Renal cortex interstitium (tissue), 11 donors: ENCODE measurements at regions not wholly inside any gene's neighbourhood (a gene's known extent, or its start where the extent isn't known, plus 50 kb on each side); places are given as distances from the start of the nearest gene placed in this dataset.

Experiments used
- DNase-seq, 11 donors: peaks; one replicate each; pipeline ENCODE4 v3.0.0-alpha.2; 2013; ENCODE audit warnings: low read depth in 9 of 11, low spot score in 4 of 11; ENCODE audit errors: extremely low read depth in 1 of 11

- no peak for DNase-seq
Observed at GRCh38 chr22:27111796-27112672, 454.6 kb downstream of the MIAT start.

- no peak for DNase-seq
Observed at GRCh38 chr22:27113211-27113635, 455.8 kb downstream of the MIAT start.

GRCh38 chr22:27113641-27114040 is 456.3 kb downstream of the MIAT start:
- no peak for DNase-seq

GRCh38 chr22:27114186-27114585 is 456.8 kb downstream of the MIAT start:
- no peak for DNase-seq

- no peak for DNase-seq
Observed at GRCh38 chr22:27115410-27115809, 458.0 kb downstream of the MIAT start.

GRCh38 chr22:27115816-27116256 is 458.4 kb downstream of the MIAT start:
- DNase-seq = no peak

GRCh38 chr22:27116312-27117086 is 459.1 kb downstream of the MIAT start:
- DNase-seq = no peak

- DNase-seq = no peak
Observed at GRCh38 chr22:27120036-27120435, 462.6 kb downstream of the MIAT start.

- DNase-seq = no peak
Observed at GRCh38 chr22:27122574-27122973, 465.2 kb downstream of the MIAT start.

- no peak for DNase-seq
Observed at GRCh38 chr22:27123880-27124279, 466.5 kb downstream of the MIAT start.

GRCh38 chr22:27124351-27124966 is 467.1 kb downstream of the MIAT start:
- DNase-seq = no peak

GRCh38 chr22:27125539-27125938 is 468.2 kb downstream of the MIAT start:
- DNase-seq = no peak

- DNase-seq = no peak
Observed at GRCh38 chr22:27127911-27128310, 470.5 kb downstream of the MIAT start.

- DNase-seq = no peak
Observed at GRCh38 chr22:27128461-27129085, 471.2 kb downstream of the MIAT start.

- no peak for DNase-seq
Observed at GRCh38 chr22:27129266-27129665, 471.9 kb downstream of the MIAT start.

- DNase-seq = no peak
Observed at GRCh38 chr22:27130906-27131305, 473.5 kb downstream of the MIAT start.

- DNase-seq = no peak
Observed at GRCh38 chr22:27131346-27131745, 474.0 kb downstream of the MIAT start.

- no peak for DNase-seq
Observed at GRCh38 chr22:27132400-27132799, 475.0 kb downstream of the MIAT start.

GRCh38 chr22:27133019-27133431 is 475.6 kb downstream of the MIAT start:
- no peak for DNase-seq
